HEK293T (cell line): ENCODE measurements at regions not wholly inside any gene's neighbourhood (a gene's known extent, or its start where the extent isn't known, plus 50 kb on each side); places are given as distances from the start of the nearest gene placed in this dataset.
"Not testable (repeated sequence)": the region's sequence is repeated elsewhere in the genome, so short reads cannot be mapped to it uniquely, and the experiment has no call there.

ENCODE experiments used
- ARNT ChIP-seq: fragments of 450-650 bp; IDR thresholded peaks from 2 replicates; pipeline ENCODE4 v1.6.1; 2017; ENCODE audit warnings: mild to moderate bottlenecking
- BHLHE40 ChIP-seq: fragments of 450-650 bp; IDR thresholded peaks from 2 replicates; pipeline ENCODE4 v1.6.1; 2016; ENCODE audit warnings: mild to moderate bottlenecking, moderate library complexity, borderline replicate concordance
- ELF4 ChIP-seq: fragments of 450-650 bp; IDR thresholded peaks from 2 replicates; pipeline ENCODE4 v1.6.1; 2017; ENCODE audit warnings: antibody characterized with exemption
- FOXM1 ChIP-seq: fragments of 450-650 bp; IDR thresholded peaks from 2 replicates; pipeline ENCODE4 v1.6.1; 2017; ENCODE audit warnings: mild to moderate bottlenecking, borderline replicate concordance
- HDGF ChIP-seq: fragments of 450-650 bp; IDR thresholded peaks from 2 replicates; pipeline ENCODE4 v1.6.1; 2017; ENCODE audit warnings: antibody characterized with exemption, borderline replicate concordance
- L3MBTL2 ChIP-seq: fragments of 450-650 bp; conservative IDR thresholded peaks from 2 replicates; pipeline ENCODE4 v1.6.1; 2016; ENCODE audit warnings: mild to moderate bottlenecking
- NFRKB ChIP-seq: fragments of 450-650 bp; IDR thresholded peaks from 2 replicates; pipeline ENCODE4 v1.6.1; 2016; ENCODE audit warnings: mild to moderate bottlenecking, moderate library complexity
- SP1 ChIP-seq: fragments of 450-650 bp; IDR thresholded peaks from 2 replicates; pipeline ENCODE4 v1.6.1; 2017
- SUZ12 ChIP-seq: fragments of 450-650 bp; IDR thresholded peaks from 2 replicates; pipeline ENCODE4 v1.6.1; 2016; ENCODE audit warnings: mild to moderate bottlenecking
- TARDBP ChIP-seq: fragments of 450-650 bp; IDR thresholded peaks from 2 replicates; pipeline ENCODE4 v1.6.1; 2016
- ZNF384 ChIP-seq: fragments of 450-650 bp; IDR thresholded peaks from 2 replicates; pipeline ENCODE4 v1.6.1; 2016
- TF ChIP-seq, protein P1 (sequence below): fragments of 450-650 bp; IDR thresholded peaks from 2 replicates; pipeline ENCODE4 v1.6.1; 2016

DNA sequence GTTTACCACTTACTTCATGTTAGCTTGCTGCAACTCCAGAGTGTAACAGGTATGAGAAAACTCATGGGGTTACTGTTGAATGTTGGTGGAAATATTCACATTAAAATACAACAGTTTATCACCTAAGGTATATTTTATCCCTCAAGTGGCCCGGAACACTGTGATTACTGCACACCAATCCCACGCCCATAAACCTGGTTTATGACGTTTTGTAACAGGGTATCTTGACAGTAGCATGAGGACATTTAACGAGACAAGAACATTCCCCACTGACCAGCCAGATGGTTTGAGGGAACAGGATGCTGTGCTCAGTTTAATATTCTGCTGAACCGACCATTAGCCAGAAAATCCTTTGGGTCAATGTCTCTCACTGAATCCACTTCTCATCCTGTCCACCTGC, 98.3 kb upstream of the DRD5 start:
- not testable (repeated sequence) for TF ChIP-seq SP1, NFRKB, BHLHE40, FOXM1, SUZ12, HDGF, ZNF384, ELF4, L3MBTL2, TARDBP, ARNT
- TF ChIP-seq, protein P1, sequence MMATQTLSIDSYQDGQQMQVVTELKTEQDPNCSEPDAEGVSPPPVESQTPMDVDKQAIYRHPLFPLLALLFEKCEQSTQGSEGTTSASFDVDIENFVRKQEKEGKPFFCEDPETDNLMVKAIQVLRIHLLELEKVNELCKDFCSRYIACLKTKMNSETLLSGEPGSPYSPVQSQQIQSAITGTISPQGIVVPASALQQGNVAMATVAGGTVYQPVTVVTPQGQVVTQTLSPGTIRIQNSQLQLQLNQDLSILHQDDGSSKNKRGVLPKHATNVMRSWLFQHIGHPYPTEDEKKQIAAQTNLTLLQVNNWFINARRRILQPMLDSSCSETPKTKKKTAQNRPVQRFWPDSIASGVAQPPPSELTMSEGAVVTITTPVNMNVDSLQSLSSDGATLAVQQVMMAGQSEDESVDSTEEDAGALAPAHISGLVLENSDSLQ, result not testable (repeated sequence)
